Neural cell (in vitro differentiated cells): ENCODE measurements at regions not wholly inside any gene's neighbourhood (a gene's known extent, or its start where the extent isn't known, plus 50 kb on each side); places are given as distances from the start of the nearest gene placed in this dataset.

Experiments used
- EZH2 ChIP-seq: fragments of 200-600, 300-800 bp; shearing (Covaris generic), sonication (generic); IDR thresholded peaks from 2 replicates; pipeline ENCODE4 v1.6.1; 2014; ENCODE audit warnings: antibody characterized with exemption, low read length, borderline replicate concordance, mild to moderate bottlenecking; ENCODE audit not compliant: insufficient read depth, poor library complexity, severe bottlenecking
- TF ChIP-seq, protein P1 (sequence below): fragments of 450-650 bp; IDR thresholded peaks from 2 replicates; pipeline ENCODE4 v1.5.1; 2014; ENCODE audit warnings: antibody characterized with exemption, mild to moderate bottlenecking, moderate library complexity; ENCODE audit not compliant: poor library complexity, severe bottlenecking

DNA sequence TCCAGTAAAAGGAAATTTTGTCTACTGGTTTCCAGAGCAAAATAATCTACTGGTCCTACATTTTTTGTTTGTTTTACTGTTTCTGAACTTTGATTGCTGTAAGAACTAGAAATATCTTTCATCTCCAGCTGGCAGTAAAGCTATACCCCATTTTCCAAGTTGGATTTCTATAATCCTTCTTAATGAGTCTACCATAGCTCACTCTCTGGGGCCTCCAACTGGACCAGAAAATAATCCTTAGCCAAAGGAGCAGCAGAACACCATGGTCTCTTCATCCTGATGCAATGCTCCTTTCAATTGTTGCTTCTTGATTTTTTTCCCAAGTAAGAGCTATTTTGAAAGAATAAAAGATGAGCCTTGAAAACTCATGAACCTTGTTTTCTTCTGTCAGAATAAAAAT, 110.0 kb upstream of the COL11A1 start:
- TF ChIP-seq, protein P1, sequence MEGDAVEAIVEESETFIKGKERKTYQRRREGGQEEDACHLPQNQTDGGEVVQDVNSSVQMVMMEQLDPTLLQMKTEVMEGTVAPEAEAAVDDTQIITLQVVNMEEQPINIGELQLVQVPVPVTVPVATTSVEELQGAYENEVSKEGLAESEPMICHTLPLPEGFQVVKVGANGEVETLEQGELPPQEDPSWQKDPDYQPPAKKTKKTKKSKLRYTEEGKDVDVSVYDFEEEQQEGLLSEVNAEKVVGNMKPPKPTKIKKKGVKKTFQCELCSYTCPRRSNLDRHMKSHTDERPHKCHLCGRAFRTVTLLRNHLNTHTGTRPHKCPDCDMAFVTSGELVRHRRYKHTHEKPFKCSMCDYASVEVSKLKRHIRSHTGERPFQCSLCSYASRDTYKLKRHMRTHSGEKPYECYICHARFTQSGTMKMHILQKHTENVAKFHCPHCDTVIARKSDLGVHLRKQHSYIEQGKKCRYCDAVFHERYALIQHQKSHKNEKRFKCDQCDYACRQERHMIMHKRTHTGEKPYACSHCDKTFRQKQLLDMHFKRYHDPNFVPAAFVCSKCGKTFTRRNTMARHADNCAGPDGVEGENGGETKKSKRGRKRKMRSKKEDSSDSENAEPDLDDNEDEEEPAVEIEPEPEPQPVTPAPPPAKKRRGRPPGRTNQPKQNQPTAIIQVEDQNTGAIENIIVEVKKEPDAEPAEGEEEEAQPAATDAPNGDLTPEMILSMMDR: no peak
- TF ChIP-seq EZH2: no peak
